ENCODE measurements at regions not wholly inside any gene's neighbourhood (a gene's known extent, or its start where the extent isn't known, plus 50 kb on each side); places are given as distances from the start of the nearest gene placed in this dataset.

- H3K4me1 Mint-ChIP-seq (ENCODE audit: low read depth, unreplicated experiment), result no peaks in the 10 kb centered on the region
- no TSS peak for BruUV-seq (replicated peaks)
- peaks cover 8% of the 10 kb centered on the region for H3K27me3 Mint-ChIP-seq (ENCODE audit: unreplicated experiment)
- H3K36me3 Mint-ChIP-seq (ENCODE audit: insufficient read depth, unreplicated experiment), result no peaks in the 10 kb centered on the region
- CTCF ChIA-PET, result no interaction called here
- H3K9me3 Mint-ChIP-seq (ENCODE audit: low read depth, unreplicated experiment), result no peaks in the 10 kb centered on the region
- no peak overlapping the region for H3K4me3 Mint-ChIP-seq (ENCODE audit: low read depth, unreplicated experiment)
- no peak overlapping the region for H3K27ac Mint-ChIP-seq (ENCODE audit: unreplicated experiment)
- DNase-seq, result no peak
- TF ChIP-seq CTCF (IDR thresholded peaks at IDR 0.05; ENCODE audit: unreplicated experiment), result no peak
- intact Hi-C loops (cut with micrococcal nuclease; ENCODE audit: unreplicated experiment), result no loop called here
These were observed 163.5 kb downstream of the ADRA2A start for GRCh38 chr10:111240348-111240747.

GRCh38 chr10:111243126-111243525, 166.3 kb downstream of the ADRA2A start:
- CTCF ChIA-PET, result no interaction called here
- no peak for DNase-seq
- Mint-ChIP-seq H3K36me3 (ENCODE audit: insufficient read depth, unreplicated experiment) (no peaks in the 10 kb centered on the region), H3K4me3 (ENCODE audit: low read depth, unreplicated experiment) (no peak overlapping the region), H3K4me1 (ENCODE audit: low read depth, unreplicated experiment) (no peaks in the 10 kb centered on the region), H3K27ac (ENCODE audit: unreplicated experiment) (no peak overlapping the region), H3K27me3 (ENCODE audit: unreplicated experiment) (peaks cover 15% of the 10 kb centered on the region), H3K9me3 (ENCODE audit: low read depth, unreplicated experiment) (no peaks in the 10 kb centered on the region)
- BruUV-seq (replicated peaks), result no TSS peak
- TF ChIP-seq CTCF (IDR thresholded peaks at IDR 0.05; ENCODE audit: unreplicated experiment), result no peak
- intact Hi-C loops (cut with micrococcal nuclease; ENCODE audit: unreplicated experiment), result no loop called here

- no peak overlapping the region for H3K4me3 Mint-ChIP-seq (ENCODE audit: low read depth, unreplicated experiment)
- H3K36me3 Mint-ChIP-seq (ENCODE audit: insufficient read depth, unreplicated experiment), result no peaks in the 10 kb centered on the region
- H3K27me3 Mint-ChIP-seq (ENCODE audit: unreplicated experiment), result peaks cover 15% of the 10 kb centered on the region
- H3K4me1 Mint-ChIP-seq (ENCODE audit: low read depth, unreplicated experiment), result no peaks in the 10 kb centered on the region
- intact Hi-C loops (cut with micrococcal nuclease; ENCODE audit: unreplicated experiment), result no loop called here
- H3K27ac Mint-ChIP-seq (ENCODE audit: unreplicated experiment), result no peak overlapping the region
- no peaks in the 10 kb centered on the region for H3K9me3 Mint-ChIP-seq (ENCODE audit: low read depth, unreplicated experiment)
- TF ChIP-seq CTCF (IDR thresholded peaks at IDR 0.05; ENCODE audit: unreplicated experiment), result no peak
- BruUV-seq (replicated peaks), result no TSS peak
- CTCF ChIA-PET, result no interaction called here
- no peak for DNase-seq
These were observed 169.3 kb downstream of the ADRA2A start for GRCh38 chr10:111246136-111246535.

- H3K9me3 Mint-ChIP-seq (ENCODE audit: low read depth, unreplicated experiment), result no peaks in the 10 kb centered on the region
- intact Hi-C loops (cut with micrococcal nuclease; ENCODE audit: unreplicated experiment), result no loop called here
- CTCF ChIA-PET, result no interaction called here
- no peak for TF ChIP-seq CTCF (IDR thresholded peaks at IDR 0.05; ENCODE audit: unreplicated experiment)
- H3K4me1 Mint-ChIP-seq (ENCODE audit: low read depth, unreplicated experiment), result no peaks in the 10 kb centered on the region
- H3K27ac Mint-ChIP-seq (ENCODE audit: unreplicated experiment), result no peak overlapping the region
- H3K36me3 Mint-ChIP-seq (ENCODE audit: insufficient read depth, unreplicated experiment), result no peaks in the 10 kb centered on the region
- DNase-seq, result no peak
- BruUV-seq (replicated peaks), result no TSS peak
- peaks cover 15% of the 10 kb centered on the region for H3K27me3 Mint-ChIP-seq (ENCODE audit: unreplicated experiment)
- no peak overlapping the region for H3K4me3 Mint-ChIP-seq (ENCODE audit: low read depth, unreplicated experiment)
These were observed 170.1 kb downstream of the ADRA2A start for GRCh38 chr10:111246814-111247452.
